ENCODE measurements at regions not wholly inside any gene's neighbourhood (a gene's known extent, or its start where the extent isn't known, plus 50 kb on each side); places are given as distances from the start of the nearest gene placed in this dataset.

DNA sequence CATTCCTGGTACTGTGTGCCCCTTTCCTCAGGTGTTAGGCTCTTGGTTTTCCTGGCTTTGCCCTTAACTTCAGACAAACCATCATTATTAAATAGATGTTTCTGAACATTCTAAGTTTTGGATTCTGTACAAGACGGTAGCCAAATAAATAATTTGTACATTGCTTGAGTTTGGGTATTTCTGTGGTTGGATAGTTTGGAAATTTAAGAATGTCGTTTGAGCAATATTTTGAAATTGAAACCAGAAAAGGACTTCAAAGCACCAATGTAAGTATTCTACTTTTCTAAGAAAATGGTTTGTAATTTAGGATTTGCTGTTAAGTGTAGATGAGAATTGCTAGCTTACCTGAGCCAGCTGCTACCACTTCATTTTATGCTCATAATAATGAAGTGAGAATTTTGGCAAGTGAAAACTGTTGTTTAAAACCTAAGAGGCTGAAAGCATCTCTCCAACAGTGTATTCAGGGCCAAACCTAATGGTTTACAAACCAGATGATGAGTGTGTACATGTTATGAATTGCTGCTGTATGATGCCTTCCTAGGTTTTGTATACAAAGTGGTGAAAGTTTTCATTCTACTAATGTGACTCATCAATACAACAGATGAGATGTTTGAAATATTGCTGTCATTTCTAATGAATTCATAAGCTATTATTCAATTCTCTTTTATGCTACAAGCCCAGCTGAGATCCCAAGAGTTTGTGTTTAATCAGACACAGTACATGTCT is 181.5 kb upstream of the PRKD1 start:
- DNase-seq (ENCODE audit: low spot score) = no peak
- H3K27ac ChIP-seq = no peak overlapping the region
- H3K4me1 ChIP-seq = no peaks in the 10 kb centered on the region
- H3K9me3 ChIP-seq = no peaks in the 10 kb centered on the region
- H3K36me3 ChIP-seq = no peaks in the 10 kb centered on the region
- TF ChIP-seq, protein P1, sequence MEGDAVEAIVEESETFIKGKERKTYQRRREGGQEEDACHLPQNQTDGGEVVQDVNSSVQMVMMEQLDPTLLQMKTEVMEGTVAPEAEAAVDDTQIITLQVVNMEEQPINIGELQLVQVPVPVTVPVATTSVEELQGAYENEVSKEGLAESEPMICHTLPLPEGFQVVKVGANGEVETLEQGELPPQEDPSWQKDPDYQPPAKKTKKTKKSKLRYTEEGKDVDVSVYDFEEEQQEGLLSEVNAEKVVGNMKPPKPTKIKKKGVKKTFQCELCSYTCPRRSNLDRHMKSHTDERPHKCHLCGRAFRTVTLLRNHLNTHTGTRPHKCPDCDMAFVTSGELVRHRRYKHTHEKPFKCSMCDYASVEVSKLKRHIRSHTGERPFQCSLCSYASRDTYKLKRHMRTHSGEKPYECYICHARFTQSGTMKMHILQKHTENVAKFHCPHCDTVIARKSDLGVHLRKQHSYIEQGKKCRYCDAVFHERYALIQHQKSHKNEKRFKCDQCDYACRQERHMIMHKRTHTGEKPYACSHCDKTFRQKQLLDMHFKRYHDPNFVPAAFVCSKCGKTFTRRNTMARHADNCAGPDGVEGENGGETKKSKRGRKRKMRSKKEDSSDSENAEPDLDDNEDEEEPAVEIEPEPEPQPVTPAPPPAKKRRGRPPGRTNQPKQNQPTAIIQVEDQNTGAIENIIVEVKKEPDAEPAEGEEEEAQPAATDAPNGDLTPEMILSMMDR (IDR thresholded peaks at IDR 0.05) = no peak
- H3K27me3 ChIP-seq = no peaks in the 10 kb centered on the region
- no peak overlapping the region for H3K4me3 ChIP-seq

DNA sequence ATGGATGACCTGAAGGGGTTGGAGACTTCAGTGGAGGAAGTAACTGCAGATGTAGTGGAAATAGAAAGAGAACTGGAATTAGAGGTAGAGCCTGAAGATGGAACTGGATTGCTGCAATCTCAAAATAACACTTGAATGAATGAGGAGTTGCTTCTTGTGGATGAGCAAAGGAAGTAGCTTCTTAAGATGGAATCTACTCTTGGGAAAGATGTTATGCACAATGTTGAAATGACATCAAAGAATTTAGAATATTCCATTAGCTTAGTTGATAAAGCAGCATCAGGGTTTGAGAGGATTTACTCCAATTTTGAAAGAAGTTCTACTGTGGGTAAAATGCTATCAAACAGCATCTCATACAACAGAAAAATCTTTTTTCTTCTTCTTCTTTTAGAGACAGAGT is 186.4 kb upstream of the PRKD1 start:
- DNase-seq (ENCODE audit: low spot score) = no peak

DNA sequence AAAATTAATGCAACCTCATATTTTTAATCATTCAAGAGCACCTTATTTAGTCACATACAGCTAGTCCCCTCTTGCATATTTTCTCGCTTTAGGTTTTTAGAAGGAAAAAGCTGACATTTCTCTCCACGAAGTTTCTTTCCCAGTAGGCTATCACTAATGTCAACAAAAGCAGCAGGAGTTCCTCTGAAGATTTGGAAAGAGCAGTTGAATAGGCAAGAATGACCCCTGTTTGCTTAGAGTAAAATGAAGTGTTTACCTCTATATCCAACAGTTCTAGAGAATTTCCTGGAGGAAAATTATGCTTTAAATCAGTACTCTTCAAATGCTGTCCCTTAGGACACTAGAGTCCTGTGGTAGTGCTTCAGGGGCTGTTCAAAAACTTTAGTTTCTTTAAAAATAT is 188.1 kb upstream of the PRKD1 start:
- TF ChIP-seq, protein P1 (IDR thresholded peaks at IDR 0.05) = no peak
- H3K4me3 ChIP-seq = no peak overlapping the region
- no peaks in the 10 kb centered on the region for H3K27me3 ChIP-seq
- no peak overlapping the region for H3K27ac ChIP-seq
- H3K36me3 ChIP-seq = no peaks in the 10 kb centered on the region
- H3K4me1 ChIP-seq = no peaks in the 10 kb centered on the region
- H3K9me3 ChIP-seq = no peaks in the 10 kb centered on the region
- DNase-seq (ENCODE audit: low spot score) = no peak

More for the DNA sequence above, 186.4 kb upstream of the PRKD1 start:
- TF ChIP-seq, protein P1 (IDR thresholded peaks at IDR 0.05) = no peak
- Histone ChIP-seq H3K27ac (no peak overlapping the region), H3K36me3 (no peaks in the 10 kb centered on the region), H3K4me1 (no peaks in the 10 kb centered on the region), H3K9me3 (no peaks in the 10 kb centered on the region), H3K4me3 (no peak overlapping the region), H3K27me3 (no peaks in the 10 kb centered on the region)

DNA sequence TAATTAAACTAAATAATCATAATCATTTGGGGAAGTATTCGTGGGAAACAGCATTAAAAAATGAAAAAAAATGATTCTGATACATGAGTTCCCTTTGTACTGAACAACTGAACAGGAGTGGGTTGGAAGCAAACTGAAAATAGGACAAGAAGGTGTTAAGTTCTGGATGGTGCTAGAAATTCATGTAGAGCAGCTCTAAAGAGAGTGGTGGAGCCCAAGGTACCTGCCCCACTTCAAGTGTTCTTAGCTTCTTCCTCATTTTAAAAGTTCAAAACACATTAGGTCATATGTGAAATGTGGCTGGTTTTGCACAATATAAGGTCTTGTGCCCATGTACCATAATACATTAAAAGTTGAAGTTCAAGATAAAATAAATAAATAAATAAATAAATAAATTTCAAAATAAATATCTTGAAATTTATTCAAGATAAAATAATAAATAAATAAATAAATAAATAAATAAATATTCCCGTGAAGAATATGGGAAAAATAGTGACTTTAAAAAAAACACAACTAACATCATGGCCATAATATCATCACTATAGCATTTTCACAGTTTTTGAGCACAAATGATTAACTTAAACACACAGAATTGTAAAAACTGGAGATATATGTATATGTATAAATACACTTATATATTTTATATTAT is 191.5 kb upstream of the PRKD1 start:
- Histone ChIP-seq H3K36me3 (no peaks in the 10 kb centered on the region), H3K27ac (no peak overlapping the region), H3K27me3 (no peaks in the 10 kb centered on the region), H3K9me3 (no peaks in the 10 kb centered on the region), H3K4me1 (no peaks in the 10 kb centered on the region), H3K4me3 (no peak overlapping the region)
- no peak for DNase-seq (ENCODE audit: low spot score)
- TF ChIP-seq, protein P1 (IDR thresholded peaks at IDR 0.05) = no peak

DNA sequence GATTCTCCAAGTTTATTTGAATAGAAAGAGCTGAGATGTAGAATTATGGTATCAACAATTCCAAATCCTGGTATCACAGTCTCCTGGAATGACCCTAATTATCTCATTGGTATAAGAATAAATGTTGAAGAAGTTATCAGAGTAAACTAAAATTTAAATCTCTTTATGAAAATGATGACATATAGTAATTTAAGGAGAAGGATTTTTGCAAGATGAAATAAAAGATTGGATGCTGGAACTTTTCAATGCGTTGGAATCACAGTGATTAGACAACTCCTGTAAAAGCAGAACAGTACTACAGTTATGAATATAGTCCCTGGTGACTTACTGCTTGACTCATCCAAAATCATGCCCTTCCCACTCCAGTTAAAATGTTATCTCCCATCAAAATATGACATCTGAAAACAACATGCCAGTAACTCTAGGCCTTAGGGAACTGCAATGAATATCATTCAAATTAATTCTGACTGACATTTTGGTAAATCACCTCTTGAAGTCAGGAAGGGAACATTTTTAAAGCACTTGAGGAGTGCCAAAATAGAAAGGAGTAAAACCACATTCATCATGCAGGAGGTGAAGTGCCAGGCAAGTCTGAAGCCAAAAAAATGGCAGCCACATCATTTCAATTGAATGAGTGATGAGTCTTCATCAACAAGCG is 197.8 kb upstream of the PRKD1 start:
- DNase-seq (ENCODE audit: low spot score) = no peak

More for the DNA sequence above, 197.8 kb upstream of the PRKD1 start:
- TF ChIP-seq, protein P1 (IDR thresholded peaks at IDR 0.05) = no peak
- H3K4me3 ChIP-seq = no peak overlapping the region
- H3K36me3 ChIP-seq = no peaks in the 10 kb centered on the region
- no peak overlapping the region for H3K27ac ChIP-seq
- no peaks in the 10 kb centered on the region for H3K9me3 ChIP-seq
- no peaks in the 10 kb centered on the region for H3K27me3 ChIP-seq
- no peaks in the 10 kb centered on the region for H3K4me1 ChIP-seq

Data from right atrium auricular region (tissue), 2 donors.